Erythroblast (primary cell): ENCODE measurements at regions not wholly inside any gene's neighbourhood (a gene's known extent, or its start where the extent isn't known, plus 50 kb on each side); places are given as distances from the start of the nearest gene placed in this dataset.

Source experiments
- GATA1 ChIP-seq: IDR thresholded peaks from 2 replicates; pipeline ENCODE4 v1.6.1; 2011; ENCODE audit warnings: low read depth, mild to moderate bottlenecking, control low read depth, low read length, moderate library complexity
- POLR2A ChIP-seq: IDR thresholded peaks from 2 replicates; pipeline ENCODE4 v1.6.1; 2011; ENCODE audit warnings: mild to moderate bottlenecking, low read length

GRCh38 chr9:81417941-81418340 is 271.4 kb downstream of the TLE1 start:
- no peak for TF ChIP-seq POLR2A
- no peak for TF ChIP-seq GATA1
